ENCODE measurements at regions not wholly inside any gene's neighbourhood (a gene's known extent, or its start where the extent isn't known, plus 50 kb on each side); places are given as distances from the start of the nearest gene placed in this dataset.

DNA sequence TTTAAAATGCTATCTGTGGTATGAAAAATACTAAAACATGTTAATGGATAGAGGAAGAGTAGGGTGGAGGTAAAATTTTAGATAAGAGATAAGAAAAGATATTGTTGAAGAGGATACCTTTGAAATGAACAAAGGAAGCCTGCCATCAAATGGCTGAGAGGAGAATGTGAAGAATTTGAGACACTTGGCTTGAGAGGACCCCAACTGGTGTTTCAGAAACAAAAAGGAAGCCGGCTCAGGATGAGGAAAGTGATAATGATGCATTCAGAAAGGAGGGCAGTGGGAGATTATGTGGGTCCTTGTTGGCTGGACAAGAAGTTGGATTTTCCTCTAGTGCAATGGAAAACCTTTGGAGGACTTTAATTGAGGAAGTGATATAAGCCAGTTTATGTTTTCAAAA lies 264.4 kb downstream of the DUSP6 start:
- Histone ChIP-seq H3K27me3 (ENCODE audit: control insufficient read depth, insufficient read depth, low read length) (no peaks in the 10 kb centered on the region), H3K36me3 (ENCODE audit: control insufficient read depth, insufficient read depth, low read length) (no peaks in the 10 kb centered on the region), H3K4me3 (ENCODE audit: low read depth, low read length) (no peak overlapping the region)
- no peak for DNase-seq (ENCODE audit: low read depth)
- TF ChIP-seq, protein P1, sequence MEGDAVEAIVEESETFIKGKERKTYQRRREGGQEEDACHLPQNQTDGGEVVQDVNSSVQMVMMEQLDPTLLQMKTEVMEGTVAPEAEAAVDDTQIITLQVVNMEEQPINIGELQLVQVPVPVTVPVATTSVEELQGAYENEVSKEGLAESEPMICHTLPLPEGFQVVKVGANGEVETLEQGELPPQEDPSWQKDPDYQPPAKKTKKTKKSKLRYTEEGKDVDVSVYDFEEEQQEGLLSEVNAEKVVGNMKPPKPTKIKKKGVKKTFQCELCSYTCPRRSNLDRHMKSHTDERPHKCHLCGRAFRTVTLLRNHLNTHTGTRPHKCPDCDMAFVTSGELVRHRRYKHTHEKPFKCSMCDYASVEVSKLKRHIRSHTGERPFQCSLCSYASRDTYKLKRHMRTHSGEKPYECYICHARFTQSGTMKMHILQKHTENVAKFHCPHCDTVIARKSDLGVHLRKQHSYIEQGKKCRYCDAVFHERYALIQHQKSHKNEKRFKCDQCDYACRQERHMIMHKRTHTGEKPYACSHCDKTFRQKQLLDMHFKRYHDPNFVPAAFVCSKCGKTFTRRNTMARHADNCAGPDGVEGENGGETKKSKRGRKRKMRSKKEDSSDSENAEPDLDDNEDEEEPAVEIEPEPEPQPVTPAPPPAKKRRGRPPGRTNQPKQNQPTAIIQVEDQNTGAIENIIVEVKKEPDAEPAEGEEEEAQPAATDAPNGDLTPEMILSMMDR (IDR thresholded peaks at IDR 0.05; ENCODE audit: insufficient read depth, low read length, poor library complexity, severe bottlenecking) = no peak

GRCh38 chr12:89087149-89087825 lies 265.0 kb downstream of the DUSP6 start:
- DNase-seq (ENCODE audit: low read depth) = no peak
- TF ChIP-seq, protein P1 (IDR thresholded peaks at IDR 0.05; ENCODE audit: insufficient read depth, low read length, poor library complexity, severe bottlenecking) = no peak
- no peaks in the 10 kb centered on the region for H3K36me3 ChIP-seq (ENCODE audit: control insufficient read depth, insufficient read depth, low read length)
- H3K27me3 ChIP-seq (ENCODE audit: control insufficient read depth, insufficient read depth, low read length) = no peaks in the 10 kb centered on the region
- H3K4me3 ChIP-seq (ENCODE audit: low read depth, low read length) = no peak overlapping the region

DNA sequence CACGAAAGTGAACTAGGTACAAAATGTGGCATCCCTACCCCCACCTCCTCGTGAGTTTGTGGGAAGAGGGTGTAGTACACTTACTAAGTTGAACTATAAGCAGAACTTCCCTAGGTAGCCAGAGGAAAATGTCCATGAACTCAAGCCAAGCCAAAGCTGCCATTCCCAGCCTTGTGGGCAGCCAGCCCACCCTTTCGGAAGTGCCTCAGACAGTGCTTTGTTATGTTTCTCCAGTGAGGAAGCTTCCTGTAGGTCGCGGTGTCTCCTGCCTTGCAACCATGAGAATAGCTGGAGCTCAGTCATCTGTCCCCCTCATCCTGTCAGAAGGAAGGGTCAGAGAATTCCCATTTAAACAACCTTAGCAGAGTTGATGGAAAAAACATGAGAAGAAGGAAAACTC lies 266.9 kb downstream of the DUSP6 start:
- TF ChIP-seq, protein P1 (IDR thresholded peaks at IDR 0.05; ENCODE audit: insufficient read depth, low read length, poor library complexity, severe bottlenecking) = no peak
- no peaks in the 10 kb centered on the region for H3K27me3 ChIP-seq (ENCODE audit: control insufficient read depth, insufficient read depth, low read length)
- H3K4me3 ChIP-seq (ENCODE audit: low read depth, low read length) = no peak overlapping the region
- DNase-seq (ENCODE audit: low read depth) = no peak
- H3K36me3 ChIP-seq (ENCODE audit: control insufficient read depth, insufficient read depth, low read length) = no peaks in the 10 kb centered on the region

GRCh38 chr12:89084751-89085150 lies 267.6 kb downstream of the DUSP6 start:
- TF ChIP-seq, protein P1 (IDR thresholded peaks at IDR 0.05; ENCODE audit: insufficient read depth, low read length, poor library complexity, severe bottlenecking) = no peak
- no peaks in the 10 kb centered on the region for H3K27me3 ChIP-seq (ENCODE audit: control insufficient read depth, insufficient read depth, low read length)
- no peak overlapping the region for H3K4me3 ChIP-seq (ENCODE audit: low read depth, low read length)
- H3K36me3 ChIP-seq (ENCODE audit: control insufficient read depth, insufficient read depth, low read length) = no peaks in the 10 kb centered on the region
- no peak for DNase-seq (ENCODE audit: low read depth)

DNA sequence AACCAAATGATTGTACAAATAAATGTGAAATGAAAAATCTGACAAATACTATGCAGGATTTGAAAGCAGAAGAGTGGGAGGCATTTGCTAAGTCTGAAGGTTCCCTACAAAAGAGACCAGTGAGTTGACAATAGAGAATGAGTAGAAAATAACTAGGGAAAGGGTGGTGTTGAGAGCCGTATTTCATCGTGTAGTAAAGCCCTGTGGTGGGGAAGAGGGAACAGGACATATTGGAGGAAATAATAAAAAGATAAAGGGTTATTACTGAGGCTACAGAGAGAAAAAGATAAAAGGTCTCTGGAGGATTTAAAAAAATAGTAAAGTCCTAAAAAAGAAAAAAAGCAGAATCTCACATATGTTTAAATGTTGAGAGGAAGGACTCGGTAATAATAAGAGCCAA lies 268.8 kb downstream of the DUSP6 start:
- no peak overlapping the region for H3K4me3 ChIP-seq (ENCODE audit: low read depth, low read length)
- no peaks in the 10 kb centered on the region for H3K36me3 ChIP-seq (ENCODE audit: control insufficient read depth, insufficient read depth, low read length)
- no peak for DNase-seq (ENCODE audit: low read depth)
- H3K27me3 ChIP-seq (ENCODE audit: control insufficient read depth, insufficient read depth, low read length) = no peaks in the 10 kb centered on the region
- TF ChIP-seq, protein P1 (IDR thresholded peaks at IDR 0.05; ENCODE audit: insufficient read depth, low read length, poor library complexity, severe bottlenecking) = no peak

DNA sequence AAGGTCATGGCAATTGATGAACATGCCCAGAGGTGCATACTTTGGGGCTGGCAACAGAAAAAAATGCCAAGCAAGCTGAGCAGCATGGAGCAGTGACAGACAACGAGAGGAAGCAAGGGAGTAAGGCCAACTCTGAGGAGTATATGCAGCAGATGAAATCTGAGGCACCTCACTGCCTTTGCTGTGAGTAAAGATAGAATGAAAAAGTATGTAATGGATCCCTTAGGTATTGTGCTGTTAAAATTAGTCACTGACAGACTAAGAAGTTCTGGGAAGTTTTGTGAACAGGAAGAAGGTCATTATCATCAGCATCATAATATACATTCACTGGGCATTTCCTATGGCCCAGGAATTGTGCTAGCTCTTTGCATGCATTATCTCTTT lies 269.9 kb downstream of the DUSP6 start:
- TF ChIP-seq, protein P1 (IDR thresholded peaks at IDR 0.05; ENCODE audit: insufficient read depth, low read length, poor library complexity, severe bottlenecking) = no peak
- no peaks in the 10 kb centered on the region for H3K27me3 ChIP-seq (ENCODE audit: control insufficient read depth, insufficient read depth, low read length)
- no peaks in the 10 kb centered on the region for H3K36me3 ChIP-seq (ENCODE audit: control insufficient read depth, insufficient read depth, low read length)
- DNase-seq (ENCODE audit: low read depth) = no peak
- no peak overlapping the region for H3K4me3 ChIP-seq (ENCODE audit: low read depth, low read length)

Data from kidney epithelial cell (primary cell).